Spinal cord (tissue), 9 donors: ENCODE measurements at regions not wholly inside any gene's neighbourhood (a gene's known extent, or its start where the extent isn't known, plus 50 kb on each side); places are given as distances from the start of the nearest gene placed in this dataset.
A peak's percentile ranks its signal among the peaks of the same experiment; 100 is the strongest.

ENCODE experiments used
- DNase-seq, 6 donors: peaks; one replicate each; pipeline versions ENCODE4 v3.0.0 to v3.0.0-alpha.2; 2013 to 2015; ENCODE audit warnings: low spot score in 6 of 6, low read depth in 4 of 6
- H3K27ac ChIP-seq: one replicate; pipeline ENCODE4 v1.5.1; 2013; ENCODE audit warnings: low read depth, low read length, control low read depth
- H3K27me3 ChIP-seq: one replicate; pipeline ENCODE4 v1.6.1; 2013; ENCODE audit warnings: low read length; ENCODE audit not compliant: control insufficient read depth, insufficient read depth
- H3K36me3 ChIP-seq: one replicate; pipeline ENCODE4 v1.6.1; 2013; ENCODE audit warnings: low read length; ENCODE audit not compliant: control insufficient read depth, insufficient read depth
- H3K4me1 ChIP-seq: one replicate; pipeline ENCODE4 v1.6.1; 2013; ENCODE audit warnings: low read length; ENCODE audit not compliant: control insufficient read depth, insufficient read depth
- H3K4me3 ChIP-seq: one replicate; pipeline ENCODE4 v1.5.1; 2013; ENCODE audit warnings: low read depth, low read length, control low read depth
- H3K9me3 ChIP-seq: one replicate; pipeline ENCODE4 v1.6.1; 2013; ENCODE audit warnings: low read length; ENCODE audit not compliant: control insufficient read depth, insufficient read depth
- WGBS: methylation state at CpG from one replicate; pipeline ENCODE4 v1.1.5; 2013; ENCODE audit warnings: missing lambda C conversion rate; ENCODE audit not compliant: insufficient coverage; 5-methylcytosine and 5-hydroxymethylcytosine counted together
- donor health status: healthy.

DNA sequence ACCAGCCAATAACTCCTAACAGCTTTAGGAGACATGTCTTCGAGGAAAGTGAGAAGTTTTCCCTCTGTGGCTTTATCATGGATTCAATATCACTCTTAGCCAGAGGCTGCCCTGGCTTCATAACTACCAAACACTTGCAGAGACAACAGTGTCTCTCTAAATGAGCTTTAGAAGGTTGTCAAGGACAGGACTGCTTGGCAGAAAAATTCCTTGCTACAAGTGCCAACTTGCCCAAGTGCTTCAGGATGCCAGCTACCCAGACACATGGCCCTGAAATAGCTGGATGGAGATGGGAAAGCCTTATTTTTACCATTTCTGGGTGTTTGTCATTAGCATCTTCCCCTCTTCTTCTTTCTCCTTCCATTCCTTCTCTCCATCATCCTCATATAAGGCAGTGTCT is 137.1 kb upstream of the MDFIC start:
- no peaks in the 10 kb centered on the region for H3K27me3 ChIP-seq
- DNase-seq, result peak in 2 of 6 donors; percentile 7 to 53
- H3K9me3 ChIP-seq, result no peaks in the 10 kb centered on the region
- no peak overlapping the region for H3K4me3 ChIP-seq
- H3K27ac ChIP-seq, result no peak overlapping the region
- WGBS, result no CpG with 5 or more reads among the region's 1 CpG
- H3K36me3 ChIP-seq, result no peaks in the 10 kb centered on the region
- no peaks in the 10 kb centered on the region for H3K4me1 ChIP-seq

DNA sequence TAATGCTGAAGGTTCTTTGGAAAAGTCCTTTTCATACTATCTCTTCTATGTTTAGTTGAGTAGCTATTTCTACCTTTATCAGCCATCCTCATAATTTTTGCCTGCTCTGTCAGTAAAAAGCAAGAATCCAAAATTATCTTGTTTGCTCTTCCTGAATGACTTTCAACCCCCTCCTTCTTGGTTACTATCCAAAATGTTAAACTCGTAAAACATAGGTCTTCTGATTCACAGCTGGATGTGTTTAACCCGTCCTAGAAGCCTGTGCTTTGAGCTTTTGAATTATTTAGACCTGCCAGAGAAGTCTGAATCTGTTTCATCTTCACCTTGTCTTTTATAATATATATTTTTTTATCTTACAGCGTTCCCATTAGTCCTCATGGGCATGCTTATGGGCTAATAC is 136.4 kb upstream of the MDFIC start:
- Histone ChIP-seq H3K27ac (no peak overlapping the region), H3K27me3 (no peaks in the 10 kb centered on the region), H3K4me3 (no peak overlapping the region), H3K4me1 (no peaks in the 10 kb centered on the region), H3K36me3 (no peaks in the 10 kb centered on the region), H3K9me3 (no peaks in the 10 kb centered on the region)
- no CpG with 5 or more reads among the region's 3 CpGs for WGBS
- DNase-seq, result no peak

DNA sequence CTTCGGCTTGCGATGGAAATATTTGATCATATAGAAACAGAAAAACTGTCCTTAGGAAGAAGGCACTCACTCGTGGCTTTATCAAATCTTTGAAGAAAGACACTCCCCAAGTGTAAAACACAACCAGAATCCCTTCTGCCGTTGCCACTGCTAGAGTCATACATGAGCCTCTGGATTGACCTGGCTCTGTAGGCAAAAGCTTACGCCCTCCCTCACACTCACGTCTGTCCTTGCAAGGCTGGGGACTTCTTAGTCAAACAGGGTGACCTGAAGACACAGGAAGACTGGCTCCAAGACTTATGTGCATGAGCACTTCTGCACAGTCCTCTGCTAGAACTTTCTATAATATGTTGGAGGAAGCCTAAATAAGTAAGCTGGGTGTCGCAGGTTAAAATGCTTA is 135.4 kb upstream of the MDFIC start:
- no peak overlapping the region for H3K4me3 ChIP-seq
- H3K36me3 ChIP-seq, result no peaks in the 10 kb centered on the region
- no peak overlapping the region for H3K27ac ChIP-seq
- WGBS, result 83% methylated on average over 2 of the region's 7 CpGs
- no peaks in the 10 kb centered on the region for H3K4me1 ChIP-seq
- no peak for DNase-seq
- no peaks in the 10 kb centered on the region for H3K9me3 ChIP-seq
- no peaks in the 10 kb centered on the region for H3K27me3 ChIP-seq

DNA sequence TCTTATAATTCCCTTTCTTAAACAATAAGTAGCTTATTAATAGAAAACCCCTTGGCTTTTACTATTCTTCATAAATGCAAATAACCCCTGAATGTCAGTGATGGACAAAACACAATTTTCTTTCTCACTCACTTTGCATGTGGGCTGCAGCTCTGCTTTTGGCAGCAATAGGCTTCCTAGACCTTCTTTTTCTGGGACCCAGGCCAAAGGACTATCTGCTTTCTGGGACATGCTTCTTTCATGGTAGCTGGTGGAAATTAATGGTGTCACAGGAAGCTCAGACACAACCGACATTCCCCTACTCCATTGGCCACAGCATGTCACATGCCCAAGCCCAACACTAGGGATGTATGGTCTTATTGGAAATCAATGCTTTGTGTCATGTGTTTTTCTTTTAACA is 134.3 kb upstream of the MDFIC start:
- no CpG with 5 or more reads among the region's 1 CpG for WGBS
- Histone ChIP-seq H3K27me3 (no peaks in the 10 kb centered on the region), H3K4me3 (no peak overlapping the region), H3K36me3 (no peaks in the 10 kb centered on the region), H3K4me1 (no peaks in the 10 kb centered on the region), H3K9me3 (no peaks in the 10 kb centered on the region), H3K27ac (no peak overlapping the region)
- peak in 1 of 6 donors; percentile 9 for DNase-seq

DNA sequence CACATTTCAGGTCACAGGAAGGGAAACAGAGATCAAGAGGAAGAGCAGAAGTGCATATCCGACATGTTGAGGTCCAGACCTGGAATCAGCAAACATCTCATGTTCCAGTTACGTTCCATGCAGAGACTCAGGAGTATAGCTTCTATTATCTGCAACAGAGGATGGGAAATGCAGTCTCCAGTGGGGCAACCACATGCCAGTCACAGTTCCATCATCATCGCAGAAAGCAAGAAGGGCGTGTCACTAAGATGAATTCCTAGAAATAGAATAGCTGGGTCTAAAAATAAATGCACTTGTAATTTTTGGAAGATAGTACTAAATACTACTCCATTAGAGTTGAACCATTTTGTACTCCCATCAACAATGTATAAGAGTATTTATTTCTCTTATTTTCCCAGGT is 133.2 kb upstream of the MDFIC start:
- 100% methylated on average over 2 of the region's 4 CpGs for WGBS
- H3K4me1 ChIP-seq, result no peaks in the 10 kb centered on the region
- no peak overlapping the region for H3K27ac ChIP-seq
- H3K4me3 ChIP-seq, result no peak overlapping the region
- H3K27me3 ChIP-seq, result no peaks in the 10 kb centered on the region
- H3K9me3 ChIP-seq, result no peaks in the 10 kb centered on the region
- H3K36me3 ChIP-seq, result no peaks in the 10 kb centered on the region
- DNase-seq, result no peak

DNA sequence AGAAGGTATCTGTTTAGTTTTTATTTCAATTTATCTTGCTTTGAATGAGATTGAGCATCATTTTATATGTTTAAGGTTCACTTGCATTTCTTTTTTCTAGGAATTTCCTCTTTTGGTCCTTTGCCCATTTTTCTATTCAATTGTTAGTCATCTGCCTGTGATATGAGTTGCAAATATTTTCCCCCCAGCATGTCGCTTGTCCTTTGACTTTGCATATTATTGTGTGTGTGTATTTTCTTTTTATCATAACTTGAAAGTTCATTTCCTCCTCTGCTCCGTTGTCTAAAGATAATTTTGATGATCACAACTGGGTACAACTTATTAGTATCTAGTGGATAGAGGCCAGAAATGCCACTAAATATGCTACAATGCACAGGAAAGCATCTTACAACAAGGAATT is 132.7 kb upstream of the MDFIC start:
- Histone ChIP-seq H3K27me3 (no peaks in the 10 kb centered on the region), H3K4me1 (no peaks in the 10 kb centered on the region), H3K36me3 (no peaks in the 10 kb centered on the region), H3K4me3 (no peak overlapping the region), H3K9me3 (no peaks in the 10 kb centered on the region), H3K27ac (no peak overlapping the region)
- no CpG with 5 or more reads among the region's 2 CpGs for WGBS
- DNase-seq, result no peak

DNA sequence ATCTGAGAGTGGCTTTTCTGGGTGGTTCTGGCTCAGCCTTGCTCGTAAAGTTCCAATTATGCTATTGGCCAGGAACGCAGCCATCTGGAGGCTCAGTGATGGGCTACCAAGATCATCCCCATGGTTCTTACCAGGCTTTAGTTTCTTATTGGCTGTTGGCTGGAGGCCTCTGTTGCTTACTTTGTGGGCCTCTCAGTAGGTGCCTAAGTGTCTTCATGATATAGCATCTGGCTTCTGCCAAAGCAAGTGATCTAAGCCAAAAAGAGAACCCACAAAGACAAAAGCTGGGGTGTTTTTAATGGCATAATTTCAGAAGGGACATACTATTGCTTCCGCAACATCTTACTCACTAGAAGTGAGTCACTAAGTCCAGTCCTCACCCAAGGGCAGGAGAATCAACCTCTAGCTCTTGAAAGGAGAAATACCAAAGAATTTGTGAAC is 132.0 kb upstream of the MDFIC start:
- DNase-seq, result no peak
- WGBS, result 0% methylated on average over 1 of the region's 3 CpGs
- Histone ChIP-seq H3K9me3 (no peaks in the 10 kb centered on the region), H3K27ac (no peak overlapping the region), H3K27me3 (no peaks in the 10 kb centered on the region), H3K4me1 (no peaks in the 10 kb centered on the region), H3K36me3 (no peaks in the 10 kb centered on the region), H3K4me3 (no peak overlapping the region)

DNA sequence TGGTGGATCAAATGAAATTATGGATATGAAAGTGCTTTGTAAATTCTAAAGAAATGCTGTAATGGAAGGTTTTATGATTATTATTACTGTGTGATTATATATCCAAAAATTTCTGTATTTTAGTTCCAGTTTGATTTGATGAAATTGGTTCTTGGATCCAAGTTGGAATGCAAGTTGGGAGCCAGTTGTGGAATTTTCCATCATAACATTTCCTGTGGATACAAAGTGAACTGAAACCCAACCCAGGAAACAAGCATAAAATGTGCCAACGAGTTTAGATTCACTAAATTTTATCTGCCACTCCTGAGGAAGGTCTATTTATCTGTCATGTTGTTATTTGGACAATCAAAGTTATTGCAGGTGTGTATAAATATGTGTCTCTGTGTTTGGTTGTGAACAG is 131.4 kb upstream of the MDFIC start:
- Histone ChIP-seq H3K27ac (no peak overlapping the region), H3K9me3 (no peaks in the 10 kb centered on the region), H3K36me3 (no peaks in the 10 kb centered on the region), H3K4me1 (no peaks in the 10 kb centered on the region), H3K27me3 (no peaks in the 10 kb centered on the region), H3K4me3 (no peak overlapping the region)
- no CpG with 5 or more reads among the region's 1 CpG for WGBS
- no peak for DNase-seq

DNA sequence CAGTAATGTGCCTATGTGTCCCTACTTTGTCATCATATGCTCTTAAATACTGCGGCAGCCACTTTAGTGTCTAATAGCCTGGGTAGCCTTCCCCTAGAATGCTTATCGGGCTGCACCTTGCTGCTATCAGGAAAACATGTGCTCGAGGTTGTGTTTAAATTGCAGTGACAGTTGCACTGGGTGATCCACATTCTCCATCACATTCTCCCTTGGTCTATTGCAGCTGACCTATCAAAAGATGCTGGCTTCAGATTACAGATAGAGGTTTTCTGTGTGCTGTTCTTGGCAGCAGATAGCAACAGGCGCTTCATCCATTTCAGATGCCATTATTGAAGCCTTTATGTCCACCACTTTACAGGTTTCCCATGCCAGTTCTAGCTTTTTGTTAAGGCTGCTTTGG is 130.1 kb upstream of the MDFIC start:
- Histone ChIP-seq H3K36me3 (no peaks in the 10 kb centered on the region), H3K27ac (no peak overlapping the region), H3K27me3 (no peaks in the 10 kb centered on the region), H3K9me3 (no peaks in the 10 kb centered on the region), H3K4me3 (no peak overlapping the region), H3K4me1 (no peaks in the 10 kb centered on the region)
- DNase-seq, result no peak
- whole genome bisulfite sequencing, result 80% methylated on average over 1 of the region's 4 CpGs

DNA sequence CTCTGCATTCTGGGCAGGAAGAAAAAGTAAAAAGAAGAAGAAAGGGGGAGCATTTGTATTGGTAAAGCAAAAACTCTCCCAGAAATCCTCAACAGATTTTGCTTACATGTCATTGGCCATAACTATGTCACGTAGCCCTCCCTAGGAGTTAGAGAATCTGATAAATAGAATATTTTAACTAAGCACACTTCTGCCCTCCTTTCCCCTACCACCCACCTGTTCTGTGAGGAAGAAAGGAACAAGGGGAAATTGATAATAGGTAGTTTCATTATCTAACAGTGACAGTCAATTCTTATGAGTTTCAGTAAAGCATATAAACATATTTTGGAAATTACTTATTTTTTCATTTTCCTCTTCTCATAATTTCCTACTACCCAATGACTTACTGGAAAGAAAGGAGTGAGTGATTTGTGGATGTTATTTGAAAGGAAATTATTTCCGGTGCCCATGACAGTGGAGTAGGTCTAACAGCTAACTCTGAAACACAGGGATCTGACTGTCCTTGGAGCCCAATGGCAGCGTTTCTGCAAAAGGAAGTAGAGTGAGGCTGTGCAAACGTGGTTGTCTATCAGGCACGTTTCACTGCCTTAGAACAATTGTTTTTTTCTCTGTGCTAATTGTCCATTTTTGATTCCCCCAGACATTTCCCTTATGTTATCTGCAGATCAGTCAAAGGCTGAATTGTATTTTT is 128.6 kb upstream of the MDFIC start:
- no peaks in the 10 kb centered on the region for H3K9me3 ChIP-seq
- H3K4me3 ChIP-seq, result no peak overlapping the region
- 100% methylated on average over 1 of the region's 5 CpGs for whole genome bisulfite sequencing
- no peak overlapping the region for H3K27ac ChIP-seq
- H3K4me1 ChIP-seq, result no peaks in the 10 kb centered on the region
- H3K27me3 ChIP-seq, result no peaks in the 10 kb centered on the region
- no peaks in the 10 kb centered on the region for H3K36me3 ChIP-seq
- no peak for DNase-seq
